Left renal cortex interstitium (tissue), 4 donors: ENCODE measurements at regions not wholly inside any gene's neighbourhood (a gene's known extent, or its start where the extent isn't known, plus 50 kb on each side); places are given as distances from the start of the nearest gene placed in this dataset.
"Not testable (repeated sequence)": the region's sequence is repeated elsewhere in the genome, so short reads cannot be mapped to it uniquely, and the experiment has no call there.

Experiments
- DNase-seq, 4 donors: peaks; one replicate each; pipeline ENCODE4 v3.0.0-alpha.2; 2013; ENCODE audit warnings: low read depth in 4 of 4, low spot score in 2 of 4, missing footprints in 1 of 4

DNA sequence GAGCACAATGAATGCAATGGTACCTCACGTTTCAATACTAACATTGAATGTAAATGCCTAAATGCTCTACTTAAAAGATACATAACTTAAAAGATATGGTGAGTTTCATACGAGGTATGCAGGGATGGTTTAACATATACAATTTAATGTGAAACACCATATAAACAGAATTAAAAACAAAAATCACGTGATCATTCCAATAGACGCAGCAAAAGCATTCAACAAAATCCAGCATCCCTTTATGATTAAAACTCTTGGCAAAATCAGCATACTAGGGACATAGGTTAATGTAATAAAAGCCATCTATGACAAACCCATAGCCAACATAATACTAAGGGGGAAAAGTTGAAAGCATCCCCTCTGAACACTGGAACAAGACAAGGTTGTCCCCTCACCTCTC, 845.7 kb downstream of the SLC16A7 start:
- DNase-seq: no peak

DNA sequence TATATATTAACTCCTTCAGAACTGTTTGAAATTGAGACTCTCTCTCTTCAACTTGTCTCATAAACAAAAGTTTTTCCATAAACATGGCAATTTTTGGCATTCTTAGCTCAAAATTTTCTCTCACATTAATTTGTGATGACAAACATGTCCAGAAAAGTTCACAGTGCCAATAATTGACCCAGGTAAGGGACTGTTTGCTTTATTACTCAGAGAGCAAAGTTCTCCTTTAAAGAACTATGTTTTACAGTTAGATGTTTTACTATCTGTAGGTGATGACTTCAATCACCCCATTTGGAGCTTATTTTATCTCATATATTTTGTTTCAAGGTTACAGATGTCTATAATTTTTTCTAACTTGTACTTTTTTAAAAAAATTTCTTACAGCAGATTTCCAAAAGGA, 855.6 kb downstream of the SLC16A7 start:
- no peak for DNase-seq

DNA sequence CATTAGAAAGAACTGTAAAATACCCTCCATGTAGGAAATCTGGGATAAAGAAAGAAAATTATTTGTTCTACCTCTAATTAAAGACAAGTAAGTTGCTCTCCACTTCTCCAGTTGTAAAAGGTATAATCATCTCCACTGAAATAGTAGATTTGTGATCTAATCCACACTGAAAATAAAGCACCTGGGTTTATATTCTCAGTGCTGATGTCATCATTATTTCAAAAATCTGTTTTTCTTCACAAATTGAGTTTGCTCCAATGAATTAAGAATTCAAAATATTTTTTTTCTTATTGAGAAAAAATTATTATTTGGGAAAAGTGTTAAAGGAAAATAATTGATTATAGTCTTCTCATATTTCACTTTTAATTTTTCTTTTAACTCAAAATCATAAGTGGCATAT, 869.2 kb downstream of the SLC16A7 start:
- DNase-seq: no peak

DNA sequence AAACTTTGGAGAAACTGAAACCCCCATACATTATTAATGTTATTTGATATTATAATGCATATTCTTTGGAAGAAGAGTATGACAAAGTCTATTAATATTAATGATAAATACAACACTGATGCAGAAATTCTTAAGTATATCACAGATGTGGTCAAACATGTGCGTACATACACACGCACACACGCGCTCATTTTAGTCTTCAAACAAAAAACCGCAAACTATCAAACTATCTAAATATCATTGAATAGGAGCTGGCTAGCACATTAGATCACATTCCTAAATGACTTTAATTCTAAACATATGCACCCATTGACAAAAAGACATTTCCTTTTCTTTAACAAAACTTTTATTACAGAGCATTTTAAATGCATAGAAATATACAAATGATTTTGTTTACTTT, 872.7 kb downstream of the SLC16A7 start:
- no peak for DNase-seq

DNA sequence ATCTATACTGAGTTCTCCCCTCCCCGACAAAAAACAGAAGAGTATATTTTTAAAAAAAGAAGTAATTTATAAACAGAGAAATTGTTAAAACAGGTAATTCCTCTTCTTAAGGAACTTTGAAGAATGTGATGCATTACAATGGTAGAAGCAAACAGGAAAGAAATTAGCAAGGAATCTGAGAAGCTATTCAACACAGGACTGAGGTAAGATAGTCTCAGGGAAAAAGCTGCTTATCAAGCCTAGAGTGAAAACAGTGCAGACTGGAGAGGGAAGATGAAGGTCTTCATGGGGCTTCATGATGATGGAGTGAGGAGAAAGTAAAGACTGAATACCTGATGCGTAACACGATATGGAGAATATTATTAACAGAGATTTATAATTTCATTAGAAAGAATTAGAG, 880.0 kb downstream of the SLC16A7 start:
- DNase-seq: no peak

DNA sequence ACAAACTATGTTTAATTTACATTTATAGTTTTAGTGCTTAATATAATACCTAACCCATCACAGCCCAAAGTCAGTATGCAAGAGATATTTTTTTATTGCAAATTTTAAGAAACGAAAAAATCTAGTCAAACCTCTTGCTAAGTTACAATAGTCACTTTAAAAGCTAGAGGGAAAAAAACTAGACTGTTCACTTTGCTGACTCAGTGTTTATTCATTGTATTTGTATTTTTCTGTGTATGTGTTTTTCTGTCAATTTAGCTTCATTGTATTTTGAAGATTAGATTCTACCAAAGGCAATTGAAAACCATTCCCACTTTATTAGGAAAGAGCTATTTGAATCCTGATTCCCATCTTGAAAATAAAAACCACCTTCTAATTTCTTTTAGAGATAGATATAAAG, 891.5 kb downstream of the SLC16A7 start:
- DNase-seq: no peak

DNA sequence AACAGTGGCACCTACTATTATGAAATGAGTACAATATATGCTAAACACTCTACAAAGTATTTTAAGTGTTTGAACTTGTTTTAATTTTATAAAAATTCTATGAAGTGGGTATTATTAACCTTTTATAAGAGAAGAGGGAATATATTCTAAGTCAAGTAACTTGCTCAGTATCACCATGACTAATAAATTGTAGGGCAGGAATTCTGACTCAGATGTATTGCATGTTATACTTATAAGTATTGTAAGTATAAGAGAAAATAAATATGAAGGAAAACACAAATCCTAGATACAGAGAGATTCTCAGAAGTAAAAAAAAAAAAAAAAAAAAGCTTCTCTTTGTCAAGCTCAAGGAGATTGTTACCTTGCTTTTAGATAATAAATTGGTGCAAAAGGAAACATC, 893.2 kb downstream of the SLC16A7 start:
- no peak for DNase-seq

DNA sequence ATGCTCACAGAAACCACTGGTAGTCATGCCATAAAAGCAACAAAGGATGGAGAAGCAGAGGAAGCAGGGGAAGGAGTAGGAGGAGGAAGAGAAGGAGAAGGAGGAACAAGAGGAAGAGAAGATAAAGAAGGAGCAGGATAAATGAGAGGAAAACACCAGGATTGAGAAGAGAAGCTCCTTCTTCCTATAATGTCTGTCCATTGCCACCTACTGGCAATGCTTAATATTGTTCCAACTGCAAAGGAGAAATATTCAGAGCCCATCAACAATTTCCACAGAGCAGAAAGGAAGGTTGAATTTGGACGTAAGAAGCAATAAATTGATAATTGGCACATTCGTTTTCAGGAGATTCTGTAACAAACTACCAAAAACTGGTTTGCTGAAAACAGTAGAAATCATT, 898.4 kb downstream of the SLC16A7 start:
- DNase-seq: peak in 1 of 4 donors; percentile 2

DNA sequence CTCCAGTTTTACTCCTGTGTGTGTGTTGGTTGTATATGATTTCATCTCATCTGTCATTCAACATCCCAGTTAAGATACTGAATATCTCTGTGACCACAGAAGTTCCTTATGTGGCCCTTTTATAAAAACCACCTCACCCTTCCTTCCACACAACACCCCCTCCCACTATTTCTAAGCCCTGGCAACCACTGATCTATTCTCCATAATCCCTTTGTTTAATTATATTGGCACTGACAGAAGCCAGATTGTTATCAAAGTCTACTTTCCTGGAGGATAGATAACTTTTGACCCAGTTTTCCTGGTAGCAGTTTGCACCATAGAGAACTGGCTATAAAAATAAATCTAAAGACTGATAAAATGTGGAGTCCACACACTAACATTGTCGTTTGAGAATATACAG, 902.8 kb downstream of the SLC16A7 start:
- DNase-seq: no peak

DNA sequence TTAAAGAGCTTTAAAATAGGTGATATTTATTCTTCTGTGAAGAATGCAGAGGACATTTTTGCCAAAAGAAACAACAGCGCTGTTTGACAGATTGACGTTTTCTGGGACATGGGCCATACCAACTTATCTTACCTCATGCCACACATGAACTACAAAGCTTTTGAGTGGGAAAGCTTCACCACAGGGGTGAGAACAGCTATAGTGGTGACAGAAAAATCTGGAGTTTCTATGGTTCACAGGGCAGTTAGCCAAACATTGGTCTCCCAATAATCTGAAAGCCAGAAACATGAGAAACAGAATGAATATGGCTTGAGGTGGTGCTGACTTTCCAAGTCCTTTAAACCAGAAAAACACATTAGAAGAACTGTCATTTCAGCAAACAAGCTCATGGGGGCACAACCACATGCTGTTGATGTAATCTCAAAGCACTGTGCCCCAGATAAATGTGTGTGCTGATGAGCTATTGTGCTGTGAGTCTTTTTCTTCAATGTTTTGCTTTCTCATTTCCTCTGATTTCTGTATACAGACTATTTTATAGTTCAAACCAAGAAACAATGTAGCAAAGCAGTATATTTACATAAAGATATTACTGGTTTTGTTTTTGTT, 905.4 kb downstream of the SLC16A7 start:
- DNase-seq: no peak

DNA sequence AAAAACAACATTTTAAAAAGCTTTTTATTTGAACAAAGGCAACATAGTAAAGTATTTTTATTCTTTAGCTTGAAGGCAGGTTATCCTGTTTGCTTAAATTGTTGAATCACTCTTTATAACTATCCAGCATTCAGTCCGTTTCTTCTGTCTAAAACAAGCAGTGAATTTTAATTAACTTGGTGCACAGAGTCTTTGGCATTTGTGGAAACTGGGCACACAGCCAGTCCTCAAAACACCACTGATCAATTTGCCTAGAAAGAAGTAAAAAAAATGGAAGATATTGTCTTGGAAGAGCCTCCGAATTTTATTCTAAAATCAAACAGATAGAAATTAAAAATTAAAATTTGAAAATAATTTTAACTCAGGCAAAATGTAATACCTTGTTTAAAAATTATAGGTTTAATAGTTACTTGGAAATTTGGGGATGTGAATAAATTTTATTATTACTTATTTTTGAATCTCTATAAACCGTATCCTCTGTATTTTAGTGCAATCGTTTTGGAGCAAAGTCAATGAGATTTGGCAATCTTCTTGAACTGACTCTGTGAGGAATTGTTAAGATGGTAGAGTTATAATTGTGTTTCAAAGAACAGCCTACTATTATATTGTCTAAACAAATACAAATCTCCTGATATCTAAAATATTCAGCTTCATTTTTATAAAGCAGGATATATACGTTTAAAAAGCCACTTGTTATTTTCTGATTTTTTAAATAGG, 927.0 kb downstream of the SLC16A7 start:
- no peak for DNase-seq

DNA sequence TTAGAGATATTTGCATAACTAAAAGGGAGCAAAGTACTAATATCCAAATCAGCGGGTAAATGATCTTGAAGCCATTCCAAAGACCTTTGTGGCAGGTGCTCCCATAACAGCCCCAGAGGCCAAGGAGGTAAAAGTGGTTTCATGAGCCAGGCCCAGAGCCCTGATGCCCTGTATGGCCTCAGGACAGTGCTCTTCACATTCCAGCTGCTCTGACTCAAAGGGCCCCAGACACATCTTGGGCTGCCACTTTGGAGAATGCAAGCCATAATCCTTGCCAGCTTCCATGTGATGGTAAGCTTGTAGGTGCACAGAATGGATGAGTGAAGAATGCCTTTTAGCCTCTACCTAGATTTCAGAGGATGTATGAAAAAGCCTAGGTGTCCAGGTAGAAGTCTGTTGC, 933.4 kb downstream of the SLC16A7 start:
- DNase-seq: no peak

DNA sequence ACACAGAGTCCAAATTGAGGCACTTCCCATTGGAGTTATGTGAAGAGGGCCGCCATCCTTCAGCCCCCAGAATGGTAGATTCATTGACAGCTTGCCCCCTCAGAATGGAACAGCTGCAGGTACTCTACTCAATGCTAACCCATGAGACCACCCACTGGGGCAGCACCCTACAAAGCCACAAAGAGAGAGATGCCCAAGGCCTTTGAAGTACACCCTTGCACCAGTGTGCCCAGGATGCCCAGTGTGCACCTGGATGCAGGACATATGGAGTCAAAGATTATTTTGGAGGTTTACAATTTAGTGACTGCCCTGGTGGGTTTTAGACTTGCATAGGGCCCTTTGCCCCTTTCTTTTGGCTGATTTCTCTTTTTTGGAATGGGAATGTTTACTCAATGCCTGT, 933.9 kb downstream of the SLC16A7 start:
- DNase-seq: no peak

DNA sequence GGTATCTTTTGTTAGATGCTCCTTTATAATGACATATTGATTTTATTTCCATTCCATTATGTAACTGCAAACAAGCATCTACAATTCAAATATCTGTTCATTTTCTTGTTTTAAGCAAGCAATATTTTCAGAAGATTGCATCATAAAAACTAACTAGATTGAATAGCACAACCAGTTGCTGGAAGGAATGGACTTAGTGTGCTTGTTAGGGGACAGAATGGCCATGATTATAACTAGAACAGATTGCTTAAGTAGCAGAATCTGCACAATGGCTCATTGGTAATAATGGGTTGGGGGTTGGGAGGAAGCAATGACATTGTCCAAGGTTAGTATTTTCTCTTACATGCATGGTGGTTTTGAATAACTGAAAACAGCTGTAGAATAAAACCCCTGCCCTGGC, 939.5 kb downstream of the SLC16A7 start:
- DNase-seq: no peak

DNA sequence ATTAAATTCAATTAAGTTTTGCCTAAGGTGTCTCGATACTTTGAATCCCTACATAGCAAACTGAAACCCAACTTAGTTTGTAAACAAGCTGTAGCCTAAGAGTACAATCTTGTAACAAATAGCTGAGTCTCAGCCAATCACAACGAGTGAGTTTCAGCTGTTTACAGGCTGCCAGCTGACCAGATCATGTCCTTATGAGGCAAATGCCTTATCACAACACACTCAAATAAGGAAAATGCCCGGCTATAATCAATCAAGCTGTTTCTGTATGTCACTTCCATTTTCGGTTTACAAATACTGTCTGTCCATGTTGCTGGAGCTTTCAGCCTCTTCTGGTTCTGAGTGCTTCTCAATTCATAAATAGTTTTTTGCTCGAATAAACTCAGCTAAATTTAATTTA, 943.8 kb downstream of the SLC16A7 start:
- no peak for DNase-seq

DNA sequence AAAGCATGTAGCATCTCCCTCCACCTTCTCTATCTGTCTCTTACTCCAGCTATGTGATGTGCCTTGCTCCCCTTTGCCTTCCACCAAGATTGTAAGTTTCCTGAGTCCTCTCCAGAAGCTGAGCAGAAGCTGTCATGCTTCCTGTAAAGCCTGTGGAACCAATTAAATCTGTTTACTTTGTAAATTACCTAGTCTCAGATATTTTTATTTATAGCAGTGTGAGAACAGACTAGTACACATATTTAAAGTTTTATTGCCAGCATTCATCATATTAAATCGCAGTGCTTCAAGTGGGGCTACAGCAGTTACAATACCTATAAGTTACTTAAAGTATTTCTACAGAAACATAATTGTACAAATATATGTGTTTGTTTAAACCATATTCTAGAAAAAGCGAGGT, 973.1 kb downstream of the SLC16A7 start:
- DNase-seq: no peak

DNA sequence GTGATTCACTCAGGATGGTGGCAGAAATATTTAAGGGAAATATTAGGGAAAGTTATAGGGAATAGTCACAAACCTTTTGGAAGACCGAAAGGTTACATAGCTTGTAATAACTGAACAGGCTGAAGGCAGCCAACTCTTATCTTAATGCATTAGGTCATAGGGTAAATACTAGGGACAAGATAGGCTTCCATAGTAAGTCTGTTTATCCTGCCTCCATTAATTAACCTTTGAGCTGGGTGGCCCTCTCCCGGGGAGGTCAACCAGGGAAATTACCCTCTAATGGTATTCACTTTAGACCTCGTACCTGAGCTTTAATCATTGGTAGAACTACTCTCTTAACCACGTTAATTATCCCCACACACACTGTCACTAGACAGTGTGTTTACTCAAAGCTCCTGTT, 981.8 kb downstream of the SLC16A7 start:
- DNase-seq: no peak

DNA sequence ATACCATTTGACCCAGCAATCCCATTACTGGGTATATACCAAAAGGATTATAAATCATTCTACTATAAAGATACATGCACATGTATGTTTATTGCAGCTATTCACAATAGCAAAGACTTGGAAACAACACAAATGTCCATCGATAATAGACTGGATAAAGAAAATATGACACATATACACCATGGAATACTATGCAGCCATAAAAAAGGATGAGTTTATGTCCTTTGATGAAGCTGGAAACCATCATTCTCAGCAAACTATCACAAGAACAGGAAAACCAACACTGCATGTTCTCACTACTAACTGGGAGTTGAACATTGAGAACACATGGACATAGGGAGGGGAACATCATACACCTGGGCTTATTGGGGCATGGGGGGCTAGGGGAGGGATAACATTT, 991.8 kb downstream of the SLC16A7 start:
- not testable (repeated sequence) for DNase-seq

DNA sequence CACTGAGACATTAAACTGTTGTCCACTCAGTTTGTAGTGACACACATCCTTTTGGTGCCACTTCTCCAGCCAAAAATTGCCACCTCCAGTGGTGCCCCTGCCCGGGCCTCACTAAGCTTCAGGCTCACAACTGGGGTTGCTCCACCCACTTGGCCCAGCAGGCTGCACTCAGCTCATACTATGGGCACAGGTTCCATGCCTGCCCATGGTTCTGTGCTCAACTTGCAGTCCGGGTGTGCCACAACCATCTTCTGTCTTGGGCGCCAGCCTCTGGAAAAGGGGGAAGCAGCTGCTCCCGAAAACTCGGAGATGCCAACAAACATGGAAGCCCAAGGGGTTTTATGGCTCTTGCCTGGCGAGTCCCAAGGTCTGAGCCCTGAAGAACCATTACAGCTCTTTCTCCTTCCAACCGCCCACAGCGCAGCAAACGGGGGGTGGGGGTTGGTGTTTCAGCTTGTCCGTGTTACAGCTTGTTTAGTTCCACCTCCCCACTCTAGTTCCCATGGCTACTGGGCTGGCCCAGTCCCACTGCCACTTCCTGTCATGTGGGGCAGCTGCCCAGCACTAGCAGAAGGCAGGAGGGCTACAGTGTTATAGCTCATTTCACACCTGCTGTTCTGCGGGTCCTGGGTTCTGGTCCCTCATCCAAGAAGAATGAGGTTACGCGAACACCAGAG, 998.3 kb downstream of the SLC16A7 start:
- no peak for DNase-seq

DNA sequence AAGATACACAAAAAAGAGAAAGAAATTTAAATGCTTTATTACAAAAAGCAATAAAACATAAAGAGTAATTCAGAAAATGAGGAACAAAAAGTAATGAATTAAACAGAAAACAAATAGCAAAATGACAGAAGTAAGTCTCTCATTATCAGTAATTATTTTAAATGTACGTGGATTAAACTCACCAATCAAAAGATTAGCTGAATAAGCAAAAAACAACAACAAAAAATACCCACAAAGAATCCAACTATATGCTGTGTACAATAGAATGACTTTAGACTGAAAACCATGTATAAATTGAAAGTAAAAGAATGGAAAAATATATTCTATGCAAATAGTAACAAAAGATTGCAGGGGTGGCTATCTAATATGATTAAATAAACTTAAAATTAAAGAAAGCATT, 1006.8 kb downstream of the SLC16A7 start:
- DNase-seq: no peak

DNA sequence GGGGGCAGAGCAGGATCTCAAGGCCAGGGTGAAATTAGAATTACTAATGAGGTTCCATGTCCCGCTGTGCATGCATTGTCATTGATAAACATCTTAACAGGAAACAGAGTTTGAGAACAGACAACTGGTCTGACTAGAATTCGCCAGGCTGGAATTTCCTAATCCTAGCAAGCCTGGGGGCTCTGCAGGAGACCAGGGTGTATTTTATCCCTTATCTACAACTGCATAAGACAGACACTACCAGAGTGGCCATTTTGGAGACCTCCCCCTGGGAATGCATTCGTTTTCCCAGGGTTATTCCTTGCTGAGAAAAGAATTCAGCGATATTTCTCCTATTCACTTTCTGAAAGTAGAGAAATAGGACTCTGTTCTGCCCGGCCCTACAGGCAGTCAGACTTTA, 1007.6 kb downstream of the SLC16A7 start:
- DNase-seq: not testable (repeated sequence)

DNA sequence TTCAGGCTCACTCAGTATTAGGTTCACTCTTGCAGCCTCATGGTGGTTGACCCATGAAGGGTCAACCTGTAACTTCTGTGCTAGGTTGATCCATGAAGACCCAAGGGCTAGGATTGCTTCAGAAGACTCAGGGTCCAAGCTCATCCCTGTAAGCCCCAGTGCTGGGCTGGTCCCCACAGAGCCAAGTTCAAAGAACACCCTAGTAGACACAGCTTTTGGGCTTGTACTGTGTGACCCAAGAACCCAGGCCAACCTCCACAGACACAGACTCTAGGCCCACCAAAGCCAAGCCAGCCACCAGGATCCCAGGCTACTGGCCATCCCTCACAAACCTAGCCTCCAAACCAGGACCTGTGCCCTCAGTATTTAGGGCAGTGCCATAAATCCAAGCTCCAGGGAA, 1020.6 kb downstream of the SLC16A7 start:
- no peak for DNase-seq
